RPMI8226 (cell line): ENCODE measurements at regions not wholly inside any gene's neighbourhood (a gene's known extent, or its start where the extent isn't known, plus 50 kb on each side); places are given as distances from the start of the nearest gene placed in this dataset.
"Not testable (repeated sequence)": the region's sequence is repeated elsewhere in the genome, so short reads cannot be mapped to it uniquely, and the experiment has no call there.

Experiments used
- DNase-seq: peaks from one replicate; pipeline ENCODE4 v3.0.0-alpha.2; 2015

GRCh38 chr4:18688351-18688750, 666.8 kb upstream of the LCORL start:
- not testable (repeated sequence) for DNase-seq

- DNase-seq = no peak
Observed at GRCh38 chr4:18686338-18687037, 664.9 kb upstream of the LCORL start.

- no peak for DNase-seq
Observed at GRCh38 chr4:18684932-18685331, 663.4 kb upstream of the LCORL start.

- DNase-seq = no peak
Observed at GRCh38 chr4:18676526-18676915, 655.0 kb upstream of the LCORL start.

GRCh38 chr4:18675586-18676525, 654.3 kb upstream of the LCORL start:
- DNase-seq = no peak

- no peak for DNase-seq
Observed at GRCh38 chr4:18670034-18670433, 648.5 kb upstream of the LCORL start.

GRCh38 chr4:18669390-18669789, 647.8 kb upstream of the LCORL start:
- no peak for DNase-seq

- no peak for DNase-seq
Observed at GRCh38 chr4:18666322-18666721, 644.8 kb upstream of the LCORL start.

- DNase-seq = no peak
Observed at GRCh38 chr4:18664171-18664570, 642.6 kb upstream of the LCORL start.

GRCh38 chr4:18645351-18645750, 623.8 kb upstream of the LCORL start:
- no peak for DNase-seq

- DNase-seq = no peak
Observed at GRCh38 chr4:18641334-18641733, 619.8 kb upstream of the LCORL start.

GRCh38 chr4:18638031-18638430, 616.5 kb upstream of the LCORL start:
- DNase-seq = no peak

GRCh38 chr4:18636001-18636585, 614.5 kb upstream of the LCORL start:
- DNase-seq = no peak

- no peak for DNase-seq
Observed at GRCh38 chr4:18635531-18635930, 614.0 kb upstream of the LCORL start.

GRCh38 chr4:18631586-18631985, 610.0 kb upstream of the LCORL start:
- DNase-seq = no peak

GRCh38 chr4:18630218-18631110, 608.9 kb upstream of the LCORL start:
- DNase-seq = no peak

- DNase-seq = no peak
Observed at GRCh38 chr4:18627447-18628005, 606.0 kb upstream of the LCORL start.

GRCh38 chr4:18626996-18627395, 605.4 kb upstream of the LCORL start:
- no peak for DNase-seq

- DNase-seq = no peak
Observed at GRCh38 chr4:18626366-18626765, 604.8 kb upstream of the LCORL start.

- DNase-seq = no peak
Observed at GRCh38 chr4:18621186-18621585, 599.6 kb upstream of the LCORL start.

- DNase-seq = no peak
Observed at GRCh38 chr4:18616720-18617119, 595.2 kb upstream of the LCORL start.

- no peak for DNase-seq
Observed at GRCh38 chr4:18611026-18611425, 589.5 kb upstream of the LCORL start.
